ENCODE measurements at regions not wholly inside any gene's neighbourhood (a gene's known extent, or its start where the extent isn't known, plus 50 kb on each side); places are given as distances from the start of the nearest gene placed in this dataset.
"Not testable (repeated sequence)": the region's sequence is repeated elsewhere in the genome, so short reads cannot be mapped to it uniquely, and the experiment has no call there.

DNA sequence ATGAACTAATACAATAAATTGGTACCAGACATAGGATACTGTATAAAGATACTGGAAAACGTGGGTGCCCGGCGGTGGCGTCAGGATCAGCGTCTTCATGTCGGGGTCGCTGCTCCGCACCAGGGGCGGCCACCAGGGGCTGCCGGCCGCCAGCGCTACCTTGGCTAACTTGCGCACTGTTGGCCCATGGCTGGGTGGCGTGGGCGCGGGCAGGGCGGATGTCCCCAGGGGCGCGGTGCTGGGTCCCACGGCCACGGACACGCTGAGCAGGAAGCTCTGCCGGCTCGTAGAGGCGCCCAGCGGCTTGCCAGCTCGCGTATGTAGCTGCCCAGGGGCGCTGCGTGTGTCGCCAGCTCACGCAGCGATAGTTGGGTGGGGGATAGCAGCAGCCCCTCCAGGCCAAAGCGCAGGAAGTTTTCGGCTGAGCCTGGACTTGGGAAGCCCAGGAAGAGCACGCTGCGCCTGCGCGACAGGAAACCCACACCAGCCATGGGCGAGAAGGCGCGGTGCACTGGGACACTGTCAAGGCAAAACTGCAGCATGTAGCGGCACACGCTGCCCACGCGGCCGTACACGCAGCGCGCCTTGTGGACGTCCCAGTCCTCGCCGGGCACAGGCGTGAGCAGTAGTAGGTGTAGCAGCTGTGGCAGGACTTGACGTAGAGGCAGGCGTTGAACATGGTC is 299.9 kb downstream of the CCDC74A start:
- no peak for TF ChIP-seq POLR2A (IDR thresholded peaks at IDR 0.05; ENCODE audit: low read depth, low read length)
- FAIRE-seq: no peak
- no peak for DNase-seq (ENCODE audit: insufficient read length, low spot score)

DNA sequence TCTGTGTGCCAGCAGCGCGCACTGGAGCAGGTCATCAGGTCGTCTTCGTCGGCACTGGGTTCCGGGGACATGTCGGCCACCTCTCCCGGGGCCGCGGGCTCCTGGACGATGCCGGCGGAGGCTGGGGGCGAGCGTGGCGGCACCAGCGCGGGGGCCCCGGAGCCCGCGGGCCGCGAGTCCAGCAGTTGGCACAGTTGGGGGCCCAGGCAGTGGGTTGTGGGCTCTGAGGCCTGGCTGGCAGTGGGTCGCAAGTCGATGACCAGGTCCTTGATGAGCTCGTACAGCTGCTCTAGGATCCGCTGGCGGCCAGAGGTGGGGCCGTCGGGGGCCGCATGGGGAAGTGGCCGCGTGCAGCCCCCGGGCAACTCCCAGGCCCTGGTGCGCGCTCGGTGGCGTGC is 300.5 kb downstream of the CCDC74A start:
- TF ChIP-seq POLR2A (IDR thresholded peaks at IDR 0.05; ENCODE audit: low read depth, low read length): no peak
- no peak for FAIRE-seq
- DNase-seq (ENCODE audit: insufficient read length, low spot score): no peak

GRCh38 chr2:131828633-131829455 is 301.2 kb downstream of the CCDC74A start:
- not testable (repeated sequence) for FAIRE-seq; DNase-seq (ENCODE audit: insufficient read length, low spot score)

DNA sequence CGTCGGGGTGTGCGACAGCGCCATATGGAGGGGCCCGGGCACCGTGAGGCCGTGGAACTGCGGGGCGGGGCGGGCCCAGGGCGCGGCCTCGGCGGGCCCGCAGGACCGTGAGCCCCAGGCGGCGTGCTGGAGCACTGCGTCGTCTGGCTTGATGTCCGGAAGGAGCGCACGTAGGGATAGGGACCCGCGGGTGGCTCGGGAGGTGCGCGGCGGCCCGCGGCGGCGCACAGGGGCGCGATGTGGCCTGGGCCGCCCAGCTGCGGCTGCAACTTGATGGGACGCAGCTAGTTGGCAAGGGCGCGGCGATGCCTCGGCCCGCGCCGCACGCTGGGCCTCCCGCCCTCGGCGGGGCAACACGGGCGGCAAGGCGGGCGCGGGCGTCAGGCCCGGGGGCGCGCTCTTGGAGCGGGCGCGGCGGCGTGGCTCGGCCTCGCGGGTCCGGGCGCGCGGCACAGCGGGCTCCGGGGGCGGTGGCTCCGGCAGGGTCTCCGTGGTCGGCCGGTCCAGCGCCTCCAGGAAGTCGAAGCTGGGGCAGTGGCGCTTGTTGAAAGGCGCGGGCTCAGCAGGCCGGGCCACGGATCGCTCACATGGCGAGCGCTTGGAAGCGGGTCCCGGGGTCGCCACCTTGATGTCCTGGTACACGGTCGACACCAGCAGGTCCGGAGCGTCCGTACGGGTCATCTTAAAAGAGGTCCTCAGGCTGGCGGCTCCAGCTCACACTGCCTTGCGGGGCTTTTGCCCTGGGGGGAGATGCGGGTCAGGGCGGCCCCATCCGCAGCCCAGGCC is 302.0 kb downstream of the CCDC74A start:
- not testable (repeated sequence) for DNase-seq (ENCODE audit: insufficient read length, low spot score); FAIRE-seq

- DNase-seq (ENCODE audit: insufficient read length, low spot score); FAIRE-seq: not testable (repeated sequence)
Observed at GRCh38 chr2:131830242-131830945, 302.7 kb downstream of the CCDC74A start.

DNA sequence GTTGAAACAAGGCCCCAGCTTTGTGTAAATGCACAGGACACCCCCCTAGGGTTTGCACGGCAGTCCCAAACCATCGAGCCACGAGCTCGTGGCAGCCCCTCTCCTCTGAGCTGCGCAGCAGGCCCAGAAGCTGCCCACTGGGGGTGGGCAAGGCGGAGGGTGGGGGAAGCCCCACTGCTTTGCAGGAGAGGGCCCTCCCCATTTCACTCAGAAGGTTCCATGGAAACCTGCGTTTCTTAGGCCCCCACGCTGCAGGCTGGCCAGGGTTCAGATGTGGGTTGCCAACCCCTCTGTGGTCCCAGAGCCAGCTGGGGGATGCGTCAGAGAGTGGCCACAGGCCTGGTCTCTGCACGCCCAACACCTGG is 303.2 kb downstream of the CCDC74A start:
- DNase-seq (ENCODE audit: insufficient read length, low spot score); FAIRE-seq: not testable (repeated sequence)

GRCh38 chr2:131831450-131832208 is 303.9 kb downstream of the CCDC74A start:
- not testable (repeated sequence) for FAIRE-seq
- DNase-seq (ENCODE audit: insufficient read length, low spot score): peak; percentile 49

GRCh38 chr2:131832209-131832780 is 304.6 kb downstream of the CCDC74A start:
- DNase-seq (ENCODE audit: insufficient read length, low spot score); FAIRE-seq: not testable (repeated sequence)

DNA sequence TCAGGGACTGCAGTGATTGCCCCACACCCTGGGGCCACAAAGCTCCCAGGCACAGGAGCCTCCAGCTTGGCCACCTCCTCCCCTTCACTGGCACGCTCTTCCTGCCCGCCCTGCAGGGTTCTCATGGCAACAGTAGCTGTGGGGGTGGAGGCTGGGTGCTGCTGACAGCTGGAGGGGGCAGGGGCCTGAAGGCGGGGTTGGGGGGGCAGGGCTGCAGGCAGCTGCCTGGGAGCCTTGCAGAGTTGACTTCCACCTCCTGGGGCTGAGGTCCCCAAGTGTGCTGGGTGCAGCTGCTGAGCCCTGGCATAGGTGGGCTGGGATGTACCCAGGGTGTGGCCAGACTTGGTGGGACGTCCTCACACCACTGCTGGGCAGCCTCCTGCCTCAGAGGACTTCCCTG is 305.2 kb downstream of the CCDC74A start:
- FAIRE-seq; DNase-seq (ENCODE audit: insufficient read length, low spot score): not testable (repeated sequence)

DNA sequence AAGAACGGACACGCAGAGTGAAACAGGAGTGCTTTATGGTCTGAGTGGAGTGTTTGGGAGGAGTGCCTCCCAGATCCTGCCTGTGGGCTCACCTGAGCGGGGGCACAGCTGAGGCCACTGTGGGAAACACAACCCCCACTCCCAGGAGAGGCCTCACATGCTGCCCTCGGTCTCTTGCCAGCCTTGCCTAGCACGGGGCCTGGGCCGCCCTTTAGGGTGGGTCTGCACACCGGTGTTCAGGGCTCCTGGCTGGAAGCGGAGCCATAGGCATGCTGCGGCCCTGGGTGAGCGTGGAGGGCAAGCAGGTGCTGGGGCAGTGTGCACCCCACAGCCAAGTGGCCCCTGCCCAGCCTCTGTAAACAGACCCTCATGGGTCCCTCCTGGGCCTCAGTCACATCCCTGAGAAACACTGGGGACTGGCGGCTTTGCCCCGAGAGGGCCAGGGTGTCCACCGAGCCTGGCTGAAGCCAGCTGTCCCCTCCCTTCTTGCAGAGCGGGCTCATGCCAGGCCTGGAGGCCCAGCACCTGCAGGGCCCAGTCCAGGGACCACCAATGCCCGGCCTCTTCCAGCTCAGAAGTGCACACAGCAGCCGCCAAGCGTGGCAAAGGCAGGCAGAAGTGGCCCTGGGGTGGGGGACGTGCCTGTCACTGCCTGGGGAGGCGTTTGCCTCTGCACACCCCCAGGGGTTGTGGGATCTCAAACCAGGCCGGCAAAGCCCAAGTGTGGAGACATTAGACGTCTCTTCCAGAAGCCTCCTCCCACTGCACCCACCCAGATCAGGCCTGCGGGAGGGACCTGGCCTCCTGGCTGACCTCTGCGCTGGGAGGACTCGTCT is 305.9 kb downstream of the CCDC74A start:
- FAIRE-seq: not testable (repeated sequence)

DNA sequence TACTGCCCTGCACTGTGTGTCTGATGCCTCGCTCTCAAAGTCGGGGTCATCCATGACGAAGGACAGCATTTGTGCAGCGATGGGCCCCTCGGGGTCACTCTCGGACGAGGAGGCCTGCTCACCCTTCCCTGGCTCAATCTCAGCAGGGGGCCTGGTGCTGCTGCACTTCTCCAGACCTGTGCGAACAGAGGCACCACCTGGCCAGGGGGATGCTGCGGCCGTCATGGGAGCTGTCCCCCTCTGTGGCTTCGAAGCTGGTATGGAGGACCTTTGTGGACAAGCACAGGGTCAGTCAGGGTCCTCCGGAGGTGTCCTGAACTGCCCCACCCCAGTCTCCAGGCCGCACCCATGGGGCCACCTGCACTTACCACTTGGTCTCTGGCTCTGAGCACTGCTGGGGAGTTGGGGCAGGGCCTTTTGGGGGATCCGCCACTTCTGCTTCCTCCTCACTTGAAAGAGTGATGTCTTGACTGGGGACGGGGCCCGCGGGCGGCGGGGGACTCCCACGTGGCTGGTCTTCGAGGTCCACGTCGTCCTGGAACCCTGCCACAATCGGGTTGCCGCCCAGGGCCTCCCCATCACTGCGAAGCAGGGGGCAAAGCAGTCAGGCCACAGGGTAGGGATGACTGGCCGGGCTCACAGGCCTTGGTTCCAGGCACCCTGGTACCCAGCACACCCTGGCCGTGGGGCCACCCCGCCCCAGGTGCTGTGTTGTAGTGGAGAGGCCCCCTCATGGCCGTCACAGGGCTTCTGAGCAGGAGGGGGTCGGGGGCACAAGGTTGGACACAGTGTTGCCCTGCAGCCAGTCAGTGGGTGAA is 306.7 kb downstream of the CCDC74A start:
- not testable (repeated sequence) for DNase-seq (ENCODE audit: insufficient read length, low spot score); FAIRE-seq

More for the DNA sequence above, 305.9 kb downstream of the CCDC74A start:
- not testable (repeated sequence) for DNase-seq (ENCODE audit: insufficient read length, low spot score)

- not testable (repeated sequence) for FAIRE-seq
Observed at GRCh38 chr2:131835022-131835421, 307.3 kb downstream of the CCDC74A start.

More at GRCh38 chr2:131835022-131835421, 307.3 kb downstream of the CCDC74A start:
- not testable (repeated sequence) for DNase-seq (ENCODE audit: insufficient read length, low spot score)
